ENCODE measurements at regions not wholly inside any gene's neighbourhood (a gene's known extent, or its start where the extent isn't known, plus 50 kb on each side); places are given as distances from the start of the nearest gene placed in this dataset.
A peak's percentile ranks its signal among the peaks of the same experiment; 100 is the strongest.

DNA sequence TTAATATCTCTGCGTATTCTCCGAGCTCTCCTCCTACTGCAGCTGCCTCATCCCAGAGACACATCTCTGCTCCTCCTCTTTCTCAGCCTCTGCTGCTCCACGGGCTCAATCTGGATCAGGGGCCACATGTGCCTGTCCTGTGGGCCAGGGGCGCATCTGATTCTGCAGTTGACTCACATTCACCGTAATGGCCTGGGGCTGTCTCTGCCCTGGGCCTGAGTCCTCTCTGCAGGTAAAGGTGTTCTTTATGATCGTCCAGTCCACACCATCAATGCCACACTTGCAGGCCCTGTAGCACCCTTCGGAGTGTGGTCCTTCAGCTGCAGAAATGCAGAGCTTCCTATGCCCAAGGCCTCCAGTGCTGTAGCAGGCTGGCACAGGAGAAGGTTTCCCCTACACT is 154.5 kb downstream of the OAT start:
- DNase-seq: no peak

DNA sequence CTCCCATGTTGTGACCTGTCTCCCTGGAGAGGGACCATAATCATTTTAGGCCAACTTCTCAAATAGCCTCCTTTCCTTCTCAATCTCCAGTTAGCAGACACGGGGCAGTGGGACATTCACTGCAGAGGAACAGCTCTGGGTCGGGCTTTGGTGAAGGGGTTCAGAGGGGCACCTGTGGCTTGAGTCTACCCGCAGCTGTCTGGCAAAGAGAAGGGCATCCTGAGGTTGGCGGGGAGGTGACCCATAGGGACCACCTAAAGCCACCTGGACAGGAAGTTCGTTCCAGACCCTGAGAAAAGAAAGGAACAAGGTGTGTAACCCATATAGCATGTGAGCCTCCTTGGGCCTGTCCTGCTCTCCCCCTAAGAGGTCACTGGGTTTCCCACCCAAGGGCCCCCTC is 155.0 kb downstream of the OAT start:
- no peak for DNase-seq

DNA sequence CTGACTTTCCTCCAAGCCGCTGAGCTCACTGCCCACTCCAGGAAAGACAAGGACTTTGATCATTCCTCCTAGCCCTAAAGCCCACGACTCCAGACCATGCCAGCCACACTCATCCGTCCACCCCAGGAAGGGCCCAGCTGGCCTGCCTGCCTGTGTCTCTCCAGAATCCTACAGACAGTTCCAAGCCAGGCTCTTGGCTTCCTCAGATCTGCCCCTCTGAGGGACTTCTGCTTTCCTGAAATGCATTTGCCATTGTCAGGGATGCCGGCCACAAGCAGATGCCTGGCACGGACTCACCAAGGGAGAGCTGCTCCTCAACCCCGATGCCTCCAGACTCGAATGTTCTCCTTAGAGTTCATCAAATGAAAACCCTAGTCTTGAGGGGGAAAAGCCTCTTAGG is 155.8 kb downstream of the OAT start:
- peak in 1 of 2 donors; percentile 17 for DNase-seq

DNA sequence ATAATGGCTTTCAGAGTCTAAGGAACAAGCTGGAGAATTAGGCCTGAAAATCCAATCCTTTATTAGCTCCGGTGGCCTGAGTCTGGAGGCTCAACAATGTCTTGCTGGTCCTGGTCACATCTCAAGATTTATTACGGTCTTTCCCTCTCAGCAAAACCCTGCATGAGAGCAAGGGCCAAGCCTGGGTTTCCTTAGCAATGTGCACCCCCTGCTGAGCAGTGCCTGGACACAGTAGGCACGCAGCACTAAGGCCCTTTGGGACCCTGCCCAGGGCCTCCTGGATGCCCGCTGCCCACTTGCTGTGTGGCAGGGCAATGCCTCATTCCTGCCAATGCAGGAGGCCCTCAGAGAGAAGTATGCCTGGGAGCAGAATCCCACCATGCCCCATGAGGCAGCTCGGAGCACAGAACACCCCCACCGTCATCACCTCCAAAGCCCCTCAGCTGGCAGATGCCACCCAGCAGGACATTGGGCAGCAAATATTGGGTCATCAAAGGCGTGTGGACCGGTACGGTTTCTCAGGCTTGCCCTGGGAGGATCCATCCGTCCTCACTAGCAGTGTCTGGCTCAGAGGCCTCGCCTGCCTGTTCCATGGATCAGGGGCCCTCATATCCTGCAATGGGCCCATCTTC is 156.4 kb downstream of the OAT start:
- DNase-seq: no peak

DNA sequence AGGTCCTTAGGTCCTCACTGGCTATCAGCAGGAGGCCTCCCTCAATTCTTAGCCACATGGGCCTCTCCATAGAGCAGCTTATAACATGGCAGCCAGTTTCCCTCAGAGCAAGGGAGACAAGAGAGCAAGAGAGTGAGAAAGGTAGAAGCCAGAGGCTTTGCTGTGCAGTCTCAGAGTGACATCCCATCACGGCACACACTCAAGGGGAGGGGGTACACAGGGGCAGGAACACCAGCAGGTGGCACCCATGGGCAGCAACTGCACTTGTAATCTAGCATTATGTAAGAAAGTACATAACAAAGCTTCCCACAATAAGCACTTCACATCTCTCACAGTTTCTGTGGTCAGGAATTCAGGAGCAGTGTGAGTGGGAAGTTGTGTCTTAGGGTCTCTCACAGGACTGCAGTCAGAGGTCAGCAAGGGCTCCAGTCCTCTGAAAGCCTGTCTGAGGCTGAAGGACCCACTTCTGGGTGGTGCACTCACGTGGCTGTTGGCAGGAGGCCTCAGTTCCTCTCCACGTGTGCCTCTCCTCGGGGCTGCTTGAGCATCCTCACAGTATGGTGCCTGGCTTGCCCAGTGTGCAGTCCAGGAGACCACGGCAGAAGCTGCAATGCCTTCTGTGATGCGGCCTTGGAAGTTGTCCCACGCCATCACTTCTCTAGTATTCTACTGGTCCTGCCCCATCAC is 159.4 kb downstream of the OAT start:
- DNase-seq: peak; percentile 38 to 54

DNA sequence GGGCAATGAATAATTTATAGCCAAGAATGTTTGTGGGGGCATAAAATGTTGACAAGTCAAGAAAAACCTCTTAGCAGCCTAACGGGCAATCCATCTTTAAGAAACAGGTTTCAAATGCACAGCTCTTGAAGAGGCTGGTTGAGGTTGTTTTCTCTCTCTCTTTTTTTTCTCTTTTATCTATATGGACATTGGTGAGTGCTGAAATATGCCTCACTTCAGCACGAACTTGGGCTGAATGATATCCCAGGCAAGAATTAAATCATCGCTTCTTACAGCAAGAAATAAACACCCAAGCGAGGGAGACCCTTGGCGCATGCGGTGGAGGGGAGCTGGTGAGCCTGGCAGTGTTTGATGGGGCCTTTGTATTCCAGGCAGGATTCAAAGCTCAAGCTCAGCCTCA is 160.9 kb downstream of the OAT start:
- DNase-seq: no peak

DNA sequence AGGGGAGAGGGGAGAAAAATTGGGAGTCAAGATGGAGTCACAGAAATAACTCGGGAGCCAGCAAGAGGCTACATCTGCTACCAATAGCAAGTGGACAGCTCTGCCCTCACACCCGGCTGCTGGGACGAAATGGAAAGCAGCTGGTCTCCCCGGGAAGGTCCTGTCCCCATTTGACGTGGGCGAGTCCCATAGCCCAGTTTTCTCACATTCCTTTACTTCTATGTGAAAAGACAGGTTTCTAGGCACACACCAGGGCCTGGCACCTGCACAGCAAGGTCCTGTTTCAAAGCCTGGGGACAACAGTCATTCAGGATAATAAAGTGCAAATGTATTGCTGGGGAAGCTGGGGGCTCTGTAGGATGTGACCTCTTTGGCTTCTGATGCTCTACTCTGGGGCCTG is 162.6 kb downstream of the OAT start:
- no peak for DNase-seq

DNA sequence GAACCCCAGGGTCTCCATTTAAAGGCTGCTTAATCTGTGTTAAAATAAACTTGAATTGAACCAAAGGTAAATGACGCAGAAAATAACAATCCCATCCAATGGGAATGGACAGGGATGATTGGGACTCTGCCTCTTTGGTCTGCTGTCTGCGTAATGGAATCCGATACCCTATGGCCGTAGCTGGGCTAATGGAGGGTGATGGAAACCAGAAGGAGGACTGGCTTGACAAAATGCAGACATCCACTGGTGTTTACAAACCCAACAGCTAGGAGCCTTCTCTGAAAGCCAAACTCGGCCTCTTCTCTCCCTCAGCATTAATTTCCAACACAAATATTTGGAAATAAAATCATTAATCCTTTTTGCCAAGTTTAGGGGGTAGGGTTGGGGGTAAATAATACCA is 162.2 kb upstream of the CHST15 start:
- DNase-seq: no peak

DNA sequence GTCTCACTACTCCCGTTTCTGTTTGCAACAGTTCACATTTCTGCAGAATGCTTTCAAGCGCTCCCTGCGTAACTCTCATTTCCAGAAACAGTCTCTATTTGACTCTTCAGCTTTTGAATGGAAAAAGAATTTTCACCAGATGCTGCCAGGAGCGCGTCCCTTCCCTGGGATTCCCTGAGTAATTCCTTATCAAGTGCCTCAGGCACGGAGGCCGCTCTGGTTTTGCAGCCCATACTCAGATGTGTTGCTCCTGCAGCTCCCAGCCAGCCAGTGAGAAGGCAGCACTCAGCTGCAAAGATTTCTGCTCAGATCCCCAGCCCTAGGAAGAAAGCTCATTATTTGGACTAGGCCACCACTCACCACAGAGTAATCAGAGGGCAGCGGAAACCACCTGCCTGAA is 161.1 kb upstream of the CHST15 start:
- DNase-seq: no peak

DNA sequence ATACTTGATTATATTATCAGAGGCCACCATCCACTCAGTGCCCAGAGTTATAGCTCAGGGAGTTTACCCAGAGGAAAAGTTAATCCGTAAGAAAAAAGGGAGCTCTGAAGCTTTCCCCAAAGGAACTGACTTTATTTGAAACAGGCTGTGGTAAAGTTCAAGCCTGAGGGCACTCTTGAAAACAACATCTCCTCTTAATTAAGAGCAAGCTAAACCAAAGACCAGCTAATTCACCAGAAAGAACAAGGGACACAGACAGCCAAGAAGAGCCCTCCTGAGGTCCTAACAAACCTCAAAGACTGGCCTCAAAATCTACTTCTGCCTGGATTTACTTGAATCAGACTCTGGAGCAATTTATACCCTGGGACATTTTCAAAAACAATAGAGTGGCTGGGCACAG is 159.6 kb upstream of the CHST15 start:
- no peak for DNase-seq

DNA sequence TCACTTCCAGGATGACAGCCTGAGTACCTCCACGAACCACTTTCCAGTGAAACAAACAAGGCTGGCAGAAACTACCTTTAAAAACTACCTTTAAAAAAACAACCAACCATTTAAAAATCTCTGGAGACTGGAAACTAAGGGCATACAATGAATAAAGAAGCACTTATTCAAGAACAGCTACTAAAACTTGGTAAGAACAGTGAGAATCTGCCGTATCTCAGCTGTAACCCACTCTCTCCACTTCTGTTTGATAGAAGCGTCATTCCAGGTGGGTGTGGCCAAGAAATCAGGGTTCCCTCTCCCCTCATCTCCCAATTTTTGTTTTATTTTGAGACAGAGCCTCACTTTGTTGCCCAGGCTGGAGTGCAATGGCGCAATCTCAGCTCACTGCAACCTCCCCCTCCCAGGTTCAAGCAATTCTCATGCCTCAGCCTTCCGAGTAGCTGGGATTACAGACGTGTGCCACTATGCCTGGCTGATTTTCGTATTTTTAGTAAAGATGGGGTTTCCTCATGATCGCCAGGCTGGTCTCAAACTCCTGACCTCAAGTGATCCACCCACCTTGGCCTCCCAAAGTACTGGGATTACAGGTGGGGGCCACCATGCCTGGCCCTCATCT is 158.8 kb upstream of the CHST15 start:
- peak in 1 of 2 donors; percentile 15 for DNase-seq

DNA sequence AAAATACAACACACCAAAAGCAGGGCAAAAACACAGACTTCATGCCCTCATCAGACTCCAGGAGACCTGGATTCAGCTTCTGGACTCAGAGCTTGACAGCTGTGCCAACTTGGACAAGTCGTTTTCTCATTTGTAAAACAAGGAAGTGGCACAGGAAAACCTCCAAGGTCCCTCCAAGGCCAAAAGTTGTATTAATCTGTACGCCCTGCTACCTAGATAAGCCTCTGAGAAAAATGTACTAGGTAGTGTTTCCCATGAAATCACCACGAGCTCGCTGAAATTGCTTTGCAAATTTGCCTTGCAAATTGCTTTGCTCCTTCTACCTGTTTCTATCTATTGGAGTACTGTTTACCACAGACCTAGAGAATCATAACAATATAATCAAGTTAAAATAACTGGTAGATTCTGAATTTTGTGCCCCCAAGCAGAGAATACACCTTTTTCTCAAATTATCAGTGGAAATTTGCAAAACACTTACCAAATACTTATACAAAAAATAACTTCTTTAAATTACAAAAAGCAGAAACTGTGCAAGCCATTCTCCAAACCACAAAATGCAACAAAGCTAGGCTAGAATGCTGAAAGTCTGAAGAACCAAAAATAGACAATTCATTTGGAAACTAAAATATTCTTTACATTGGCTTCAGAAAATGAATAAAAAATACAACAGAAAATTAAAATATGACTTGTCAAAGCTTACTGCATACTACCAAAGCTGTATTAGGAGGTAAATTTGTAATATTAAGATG is 158.1 kb upstream of the CHST15 start:
- DNase-seq: peak; percentile 54 to 71

DNA sequence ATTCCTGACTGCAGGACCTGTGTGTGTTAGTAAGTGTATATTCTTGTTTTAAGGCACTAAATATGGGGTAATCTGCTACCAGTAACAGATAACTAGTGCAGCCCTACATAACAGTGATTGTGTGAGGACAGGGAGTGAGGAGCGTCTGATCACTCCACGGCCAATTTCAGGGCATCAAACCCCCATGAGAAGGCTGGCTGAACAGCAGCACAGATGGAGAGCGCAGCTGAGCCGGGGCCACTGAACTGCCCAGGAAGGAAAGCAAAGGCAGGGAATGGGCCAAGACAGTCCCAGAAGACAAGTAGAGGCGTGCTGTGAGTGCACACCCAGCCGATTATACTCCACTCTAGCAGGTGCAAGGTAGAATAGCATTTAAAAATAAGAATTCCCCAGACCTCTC is 157.1 kb upstream of the CHST15 start:
- no peak for DNase-seq

DNA sequence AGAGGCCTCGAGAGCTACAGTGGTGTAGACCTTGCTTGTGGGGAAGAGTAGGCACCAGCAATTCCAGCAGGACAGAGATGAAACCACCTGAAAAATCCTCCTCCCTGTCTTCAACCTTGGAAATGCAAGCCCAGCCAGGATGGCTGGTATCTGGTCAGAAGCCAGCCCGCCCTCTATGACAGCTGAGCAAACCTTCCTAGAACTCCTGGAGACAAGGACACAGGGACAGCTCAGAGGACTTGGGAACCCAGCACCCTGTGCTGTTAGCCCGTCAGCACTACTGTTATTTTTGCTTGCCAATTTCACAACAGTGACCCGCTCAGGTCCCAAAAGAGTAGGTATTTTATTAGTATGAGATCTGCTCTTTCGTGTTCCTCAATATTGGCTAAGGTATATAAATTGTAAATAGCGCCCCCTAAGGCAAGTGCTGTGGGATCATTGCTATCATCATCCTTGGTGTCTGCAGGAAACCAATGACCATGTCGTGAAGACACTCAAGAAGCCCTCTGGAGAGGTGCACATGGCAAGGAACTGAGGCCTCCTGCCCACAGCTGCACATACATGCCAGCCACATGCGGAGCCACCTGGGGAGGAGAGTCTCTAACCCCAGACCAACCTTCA is 156.5 kb upstream of the CHST15 start:
- peak in 1 of 2 donors; percentile 35 for DNase-seq

DNA sequence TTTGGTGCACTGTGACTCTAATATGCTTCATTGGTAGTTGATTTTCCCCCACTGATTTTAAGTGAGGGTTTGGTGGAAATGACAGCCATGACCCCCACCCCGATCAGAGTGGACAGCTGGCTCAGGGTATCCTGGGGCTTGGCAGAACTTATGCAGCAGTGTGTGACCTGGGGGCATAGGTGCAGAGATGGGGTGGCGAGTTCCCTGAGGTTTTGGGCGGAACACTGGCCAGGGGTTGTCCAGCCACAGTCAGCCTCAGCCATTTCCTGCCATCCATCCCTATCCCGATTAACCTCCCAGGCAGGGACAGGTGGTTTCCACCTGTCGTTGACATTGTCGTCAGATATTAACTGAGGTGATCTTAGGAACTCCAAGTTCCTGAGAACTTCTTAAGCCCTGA is 155.8 kb upstream of the CHST15 start:
- DNase-seq: no peak

DNA sequence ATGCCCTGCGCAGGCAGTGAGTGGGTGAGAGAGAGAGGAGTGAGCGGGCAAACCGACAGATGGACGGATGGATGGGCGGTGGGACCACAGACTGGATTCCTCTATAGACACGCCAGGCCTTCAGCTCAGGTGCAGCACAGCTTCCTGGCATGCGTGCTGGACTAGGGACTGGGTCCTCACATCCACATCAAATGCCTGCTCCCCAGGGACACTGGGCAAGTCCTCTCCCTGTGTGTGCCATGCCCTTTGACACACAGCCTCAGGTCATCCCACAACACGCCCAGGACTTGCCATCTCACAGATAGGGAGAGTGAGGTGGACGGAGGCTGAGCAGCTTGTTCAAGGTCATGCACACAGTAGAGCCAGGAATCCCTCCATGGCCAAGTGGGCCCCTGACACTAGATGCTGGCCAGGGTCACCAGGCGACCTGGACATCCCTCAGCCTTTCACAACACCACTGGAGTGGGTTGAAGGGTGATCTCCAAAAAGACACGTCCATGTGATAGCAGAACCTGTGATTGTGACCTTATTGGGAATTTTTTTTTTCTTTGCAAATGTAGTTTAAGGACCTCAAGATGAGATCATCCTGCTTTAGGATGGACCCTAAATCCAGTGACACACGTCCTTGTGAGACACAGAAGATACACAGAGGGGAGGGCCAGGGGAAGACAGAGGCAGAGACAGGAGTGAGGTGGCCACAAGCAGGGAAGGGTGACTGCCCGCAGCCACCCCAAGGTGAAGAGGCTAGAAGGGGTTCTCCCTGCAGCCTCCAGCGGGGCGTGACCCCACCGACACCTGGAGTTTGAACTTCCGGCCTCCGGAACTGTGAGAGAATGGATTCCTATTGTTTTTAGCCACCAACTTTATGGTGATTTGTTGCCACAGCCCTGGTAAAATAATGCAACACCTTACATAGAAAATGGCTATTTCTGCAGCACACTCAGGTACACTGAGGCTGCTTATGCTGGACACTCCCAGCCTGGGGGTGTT is 155.0 kb upstream of the CHST15 start:
- no peak for DNase-seq

DNA sequence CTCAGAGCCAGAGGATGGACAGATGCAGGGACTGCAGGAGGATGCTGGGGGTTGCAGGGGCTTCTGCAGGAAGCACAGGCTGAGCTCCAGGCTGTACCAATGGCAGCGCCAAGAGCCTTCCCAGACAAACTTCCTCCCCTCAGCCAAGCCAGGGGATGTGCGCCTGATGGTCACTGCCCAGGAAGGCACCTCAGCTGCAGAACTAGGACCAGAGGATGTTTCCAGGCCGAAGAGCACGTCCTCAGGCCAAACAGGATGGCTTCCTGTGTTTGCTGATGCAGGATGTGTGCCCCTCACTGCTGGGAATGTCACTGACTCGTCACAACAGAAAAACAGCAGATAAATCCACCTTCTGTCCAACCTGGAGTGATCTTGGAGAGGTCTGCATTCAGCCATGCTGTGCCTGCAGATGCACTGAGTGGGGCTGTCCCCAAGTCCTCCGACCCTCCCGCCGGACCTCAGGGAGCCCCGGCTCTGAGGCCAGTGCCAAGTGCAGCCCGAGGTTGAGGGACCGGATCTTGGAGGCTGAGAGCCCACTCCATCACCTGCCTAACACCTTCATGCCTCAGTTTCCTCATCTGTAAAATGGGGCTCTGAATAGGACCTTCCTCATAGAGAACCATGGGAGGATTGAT is 152.5 kb upstream of the CHST15 start:
- no peak for DNase-seq

DNA sequence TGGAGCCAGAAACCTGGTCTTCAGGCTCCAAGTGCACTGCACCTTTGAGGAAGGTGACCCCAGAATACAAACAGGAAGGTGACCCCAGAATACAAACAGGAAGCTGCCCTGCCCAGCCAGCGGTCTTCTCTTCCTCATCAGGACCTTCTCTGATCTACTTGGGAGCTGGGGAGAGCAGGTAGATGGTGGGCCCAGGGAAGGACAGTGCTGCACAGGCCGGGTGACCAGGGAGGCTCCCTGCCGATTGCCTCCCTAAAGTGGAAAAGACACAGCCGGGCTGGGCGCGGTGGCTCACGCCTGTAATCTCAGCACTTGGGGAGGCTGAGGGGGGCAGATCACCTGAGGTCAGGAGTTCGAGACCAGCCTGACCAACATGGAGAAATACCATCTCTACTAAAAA is 151.8 kb upstream of the CHST15 start:
- no peak for DNase-seq

DNA sequence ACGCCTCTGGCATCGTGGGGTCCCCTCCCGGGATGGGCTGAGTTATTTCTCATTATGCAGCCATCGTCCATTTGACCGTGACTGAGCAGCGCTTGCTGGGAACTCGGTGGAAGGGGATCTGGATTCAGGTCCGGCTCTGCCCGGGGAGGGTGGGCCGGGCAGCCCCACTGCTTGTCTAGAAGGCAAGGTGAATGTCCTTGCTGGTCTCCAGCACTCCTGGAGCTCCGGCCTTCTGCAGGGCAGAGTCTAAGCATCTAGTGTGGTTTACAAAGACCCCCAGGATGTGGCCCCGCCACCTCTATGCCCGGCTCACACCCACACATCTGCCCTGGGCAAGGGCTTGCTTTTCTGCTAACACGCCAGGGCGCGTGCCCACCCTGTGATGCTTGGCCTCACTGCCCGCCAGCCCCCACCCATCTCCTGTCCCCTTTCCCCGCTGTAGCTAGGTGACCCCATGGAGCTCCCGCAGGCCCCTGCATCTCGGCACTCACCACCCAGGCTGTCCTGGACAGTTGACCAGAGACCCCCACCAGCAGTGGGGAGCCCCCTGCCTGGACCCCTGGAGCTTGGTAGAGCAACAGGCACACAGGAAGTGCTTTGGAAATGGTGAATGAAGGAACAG is 151.0 kb upstream of the CHST15 start:
- DNase-seq: no peak

DNA sequence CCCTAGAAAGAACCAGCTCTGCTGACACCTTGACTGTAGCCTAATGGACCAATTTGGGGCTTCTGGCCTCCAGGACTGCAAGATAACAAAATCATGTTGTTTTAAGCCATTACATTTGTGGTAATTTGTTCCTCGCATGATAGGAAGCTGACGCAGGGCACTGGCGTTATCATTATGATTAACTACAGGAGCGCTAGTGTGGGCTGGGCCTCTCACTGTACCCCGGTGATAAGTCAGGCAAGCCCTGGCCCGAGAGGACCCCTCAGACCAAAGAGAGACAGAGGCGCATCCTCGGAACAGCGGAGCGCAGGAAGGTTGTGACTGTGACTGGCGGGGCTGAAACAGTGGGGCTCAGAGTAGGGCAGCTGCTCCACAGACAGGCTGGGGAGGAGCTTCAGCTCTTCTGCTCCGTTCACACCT is 150.3 kb upstream of the CHST15 start:
- DNase-seq: no peak

DNA sequence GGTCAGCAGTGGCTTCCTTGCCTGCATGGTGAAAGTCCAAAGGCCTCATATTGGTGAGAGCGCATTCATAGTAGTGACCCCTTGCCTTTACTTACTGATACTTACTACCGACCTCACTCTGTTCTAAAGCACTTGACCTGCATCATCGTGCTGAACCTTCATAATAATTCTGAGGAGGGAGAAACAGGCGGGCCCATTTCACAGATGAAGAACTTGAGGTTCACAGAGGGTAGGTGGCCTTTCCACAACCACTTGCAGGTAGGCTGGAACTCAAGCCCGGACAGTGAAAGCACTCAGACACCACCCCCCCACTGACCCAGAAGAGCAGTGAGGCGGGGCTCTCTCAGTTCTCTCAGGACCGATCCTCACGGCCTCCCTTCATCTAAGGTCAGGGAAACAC is 149.4 kb upstream of the CHST15 start:
- no peak for DNase-seq

All from inflammatory macrophage (primary cell).